GM21717 (cell line): ENCODE measurements at regions not wholly inside any gene's neighbourhood (a gene's known extent, or its start where the extent isn't known, plus 50 kb on each side); places are given as distances from the start of the nearest gene placed in this dataset.

Experiments
- ATAC-seq: cut with Tn5 transposase; IDR thresholded peaks from one replicate; pipeline ENCODE4 v1.9.1; 2021; ENCODE audit warnings: mild to moderate bottlenecking, moderate library complexity; ENCODE audit not compliant: unreplicated experiment

DNA sequence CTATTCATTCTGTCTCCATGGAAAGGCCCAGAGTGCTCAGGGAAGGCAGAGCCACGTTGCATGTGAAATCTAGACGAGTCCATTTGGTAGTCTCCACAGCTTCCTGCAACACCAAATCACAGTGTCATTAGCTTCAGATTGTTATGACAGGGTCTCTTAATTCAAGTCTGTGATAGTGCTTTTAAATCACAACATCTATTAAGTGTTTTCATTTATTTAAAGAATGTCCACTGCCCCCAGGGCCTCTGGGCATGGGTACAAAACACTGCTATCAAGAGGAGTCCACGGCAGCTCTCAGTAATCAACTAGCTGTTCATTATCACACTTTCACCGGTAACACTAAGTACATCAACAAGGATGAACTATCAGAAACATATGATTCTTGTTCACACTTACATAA is 455.9 kb upstream of the JARID2 start:
- ATAC-seq, result no peak

DNA sequence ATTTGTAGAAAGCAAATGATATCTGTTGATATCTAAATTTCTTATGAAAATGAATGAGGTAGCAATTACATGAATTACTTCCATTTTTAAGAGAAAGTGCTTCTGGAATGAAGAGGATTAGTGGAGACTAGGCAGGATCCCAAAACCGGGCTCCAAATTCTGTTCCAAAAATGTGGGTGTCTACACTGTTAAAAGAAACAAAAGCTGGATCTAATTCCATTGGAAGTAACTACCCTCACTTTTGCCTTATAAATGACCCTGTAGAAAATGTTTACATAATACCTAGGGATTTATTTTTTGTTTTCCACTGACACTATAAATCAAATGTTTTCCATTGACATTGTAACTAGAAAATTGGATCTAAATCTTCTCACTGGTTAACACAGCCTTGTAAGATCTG is 454.9 kb upstream of the JARID2 start:
- no peak for ATAC-seq

DNA sequence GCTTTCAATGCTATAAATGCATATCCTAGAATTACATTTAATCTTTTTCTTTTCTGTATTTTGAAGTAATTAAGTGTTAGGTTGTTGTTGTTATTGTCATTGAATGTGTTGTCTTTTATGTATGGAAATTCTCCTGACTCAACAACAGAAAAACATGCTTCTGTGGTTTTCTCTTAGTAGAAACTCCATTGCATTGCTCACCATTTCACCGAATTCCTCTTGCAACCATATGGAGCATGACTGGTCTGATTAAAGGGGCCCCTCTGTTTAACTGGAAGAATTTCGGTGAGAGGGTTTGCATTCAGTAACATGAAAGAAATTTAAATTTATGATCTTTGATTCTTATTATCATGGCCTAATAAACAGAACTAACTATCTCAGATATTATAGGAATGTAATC is 454.3 kb upstream of the JARID2 start:
- no peak for ATAC-seq

- ATAC-seq, result no peak
Measured at GRCh38 chr6:14792118-14792955, 453.5 kb upstream of the JARID2 start.

GRCh38 chr6:14795451-14795850 is 450.4 kb upstream of the JARID2 start:
- no peak for ATAC-seq

DNA sequence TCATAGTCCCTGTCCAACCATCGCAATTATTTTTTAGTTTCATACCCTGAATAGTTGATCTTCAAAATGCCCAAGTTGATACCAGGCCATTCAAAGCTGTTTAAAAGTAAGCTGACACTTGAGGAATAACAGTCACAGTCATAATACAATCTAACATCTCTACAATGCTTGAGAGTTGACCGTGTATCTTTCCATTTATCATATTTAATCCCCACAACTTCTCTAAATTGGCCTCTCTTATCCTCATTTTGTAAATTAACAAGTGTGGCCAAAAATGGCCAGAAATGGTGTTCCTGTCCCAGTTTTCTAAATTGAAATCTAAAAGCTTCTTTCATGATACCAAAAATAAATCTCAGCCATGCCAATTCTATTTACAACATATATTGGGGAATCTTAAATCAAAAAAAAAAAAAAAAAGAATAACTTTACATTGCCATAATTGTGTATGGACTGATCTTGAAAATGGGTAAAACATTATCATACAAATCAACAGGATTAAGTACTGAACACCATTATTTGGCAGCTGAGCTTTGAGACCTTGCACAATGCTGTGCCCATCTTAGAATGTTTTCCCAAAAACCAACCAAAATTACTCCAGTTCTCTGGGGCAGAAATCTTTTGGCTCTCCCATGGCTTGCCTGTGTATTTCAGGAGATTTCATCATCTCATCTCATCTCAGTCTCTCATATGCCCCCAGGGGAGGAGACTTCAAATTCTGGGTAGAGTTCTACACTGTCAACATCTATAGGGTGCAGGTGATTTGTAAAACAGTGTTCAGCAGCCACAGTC is 448.7 kb upstream of the JARID2 start:
- ATAC-seq, result no peak

DNA sequence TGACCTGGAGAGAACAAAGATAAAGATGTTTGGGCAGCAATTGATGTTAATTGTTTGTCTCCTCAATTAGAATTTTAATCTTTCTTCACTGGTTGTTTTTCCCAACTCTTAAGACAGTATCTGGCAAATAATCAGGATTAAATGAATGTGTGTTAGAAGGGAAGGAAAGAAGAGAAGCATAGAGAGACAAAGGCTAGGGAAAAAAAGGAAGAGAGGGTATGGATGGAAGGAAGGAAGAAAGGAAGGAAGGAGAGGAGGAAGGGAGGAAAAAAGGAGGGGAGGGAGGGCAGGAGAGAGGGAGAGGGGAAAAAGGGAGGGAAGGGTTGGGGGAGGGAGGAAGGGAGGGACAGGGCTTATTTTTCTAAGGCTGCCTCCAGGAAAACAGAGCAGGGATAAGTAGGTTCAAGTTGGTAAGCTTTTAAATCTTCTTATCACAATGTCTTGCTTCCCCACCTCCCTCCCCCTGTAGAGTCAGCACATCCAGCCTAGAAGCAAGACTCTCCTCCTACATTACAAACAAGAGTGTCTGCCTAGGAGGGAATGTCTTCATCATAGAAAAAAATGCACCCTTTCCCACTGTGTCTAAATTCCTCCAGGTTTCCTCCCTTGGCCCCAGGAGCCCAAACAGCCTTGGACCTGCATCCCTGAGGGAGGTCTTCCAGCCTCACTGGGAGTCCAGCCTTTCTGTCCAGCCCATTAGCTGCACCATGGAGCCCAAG is 447.8 kb upstream of the JARID2 start:
- ATAC-seq, result no peak

DNA sequence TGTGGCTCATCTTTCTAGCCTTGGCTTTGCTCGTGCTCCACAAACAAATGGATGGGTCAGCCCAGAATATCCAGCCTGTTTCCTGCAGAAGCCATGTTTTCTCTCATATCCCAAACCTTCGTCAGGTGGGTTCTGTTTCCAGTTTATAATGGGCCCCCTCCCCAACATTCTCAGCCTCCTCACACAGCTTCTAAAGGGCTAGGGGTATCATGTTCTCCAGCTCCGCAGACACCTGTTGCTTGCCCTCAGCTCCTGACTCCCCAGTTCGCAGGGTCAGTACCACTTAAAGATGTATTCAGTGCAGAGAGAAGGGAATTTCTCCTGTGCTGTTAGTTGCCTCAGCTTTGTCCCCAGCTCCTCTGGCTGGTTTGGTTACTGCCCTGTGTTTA is 447.3 kb upstream of the JARID2 start:
- no peak for ATAC-seq

DNA sequence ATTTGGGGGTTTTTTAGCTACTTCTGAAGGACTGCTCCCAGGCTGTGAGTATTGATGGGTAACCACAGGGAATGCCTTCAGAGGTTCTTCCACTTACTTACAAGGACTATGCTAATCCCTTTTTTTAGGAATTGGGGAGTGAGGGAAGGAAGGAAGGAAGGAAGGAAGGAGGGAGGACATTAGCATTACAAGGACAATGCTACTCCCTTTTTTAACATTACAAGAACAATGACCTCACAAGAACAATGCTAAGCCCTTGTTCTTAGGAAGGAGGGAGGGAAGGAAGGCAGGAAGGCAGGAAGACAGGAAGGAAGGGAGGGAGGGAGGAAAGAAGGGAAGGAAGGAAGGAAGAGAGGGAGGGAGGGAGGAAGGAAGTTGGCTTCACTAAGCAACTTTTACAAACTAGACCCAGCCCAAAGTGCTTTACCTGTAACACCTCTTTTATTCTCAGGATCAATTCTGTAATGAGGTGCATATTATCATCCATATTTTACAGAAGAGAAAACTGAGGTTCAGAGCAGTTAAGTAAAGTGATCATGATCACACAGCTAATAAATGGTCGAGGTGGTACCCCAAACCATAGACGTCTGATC is 446.8 kb upstream of the JARID2 start:
- no peak for ATAC-seq

GRCh38 chr6:14799928-14800327 is 445.9 kb upstream of the JARID2 start:
- ATAC-seq, result no peak

DNA sequence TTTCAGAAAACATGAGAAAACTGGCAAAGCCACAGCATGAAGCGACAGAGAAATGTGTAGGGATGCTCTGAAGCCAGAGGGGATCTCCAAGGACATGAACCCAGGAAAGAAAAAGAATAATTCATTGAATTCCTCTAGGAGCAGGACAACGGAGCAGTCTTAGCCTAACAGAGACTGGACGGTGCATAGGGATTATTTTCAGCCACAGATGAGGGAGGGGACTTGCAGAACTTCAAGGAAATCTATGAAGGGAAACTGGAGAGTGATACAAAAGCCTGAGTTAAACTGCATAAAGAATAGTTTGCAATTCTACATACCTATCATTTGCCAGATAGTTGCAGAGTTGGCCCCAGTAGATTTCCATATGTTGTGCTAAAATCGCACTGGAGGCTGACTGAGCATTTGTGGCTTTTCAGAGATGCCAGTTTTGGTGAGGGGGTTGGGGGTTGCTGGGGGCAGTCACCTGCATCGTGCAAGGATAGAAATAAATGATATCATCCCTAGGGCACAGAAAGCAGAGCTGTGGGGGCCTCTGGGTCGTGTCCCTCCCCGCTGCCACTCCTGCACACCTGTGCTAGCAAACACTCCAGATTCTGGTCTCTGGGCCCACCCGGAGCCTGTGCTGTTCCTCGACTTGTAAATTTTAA is 443.2 kb upstream of the JARID2 start:
- no peak for ATAC-seq

- ATAC-seq, result no peak
Measured at GRCh38 chr6:14804001-14804784, 441.7 kb upstream of the JARID2 start.

DNA sequence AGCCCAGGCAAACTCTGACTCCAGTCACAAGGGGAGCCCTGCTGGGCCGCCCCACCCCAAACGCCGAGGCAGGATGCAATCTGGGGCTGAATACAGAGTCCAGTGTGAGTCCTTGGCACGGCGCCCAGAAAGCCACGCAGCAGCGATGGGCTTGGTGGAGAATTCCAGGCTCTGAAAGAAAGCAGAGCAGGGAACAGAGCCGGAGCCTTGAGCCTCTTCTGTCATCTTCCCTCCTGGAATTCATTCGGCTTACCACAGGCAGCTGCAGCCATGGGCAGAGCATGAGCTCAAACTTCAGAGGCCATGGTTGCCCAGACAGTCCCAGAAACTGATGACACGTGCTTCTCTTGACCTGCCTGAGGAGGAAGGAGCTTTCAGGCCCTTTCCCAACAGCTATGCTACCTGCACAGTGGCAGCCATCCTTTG is 441.1 kb upstream of the JARID2 start:
- no peak for ATAC-seq

DNA sequence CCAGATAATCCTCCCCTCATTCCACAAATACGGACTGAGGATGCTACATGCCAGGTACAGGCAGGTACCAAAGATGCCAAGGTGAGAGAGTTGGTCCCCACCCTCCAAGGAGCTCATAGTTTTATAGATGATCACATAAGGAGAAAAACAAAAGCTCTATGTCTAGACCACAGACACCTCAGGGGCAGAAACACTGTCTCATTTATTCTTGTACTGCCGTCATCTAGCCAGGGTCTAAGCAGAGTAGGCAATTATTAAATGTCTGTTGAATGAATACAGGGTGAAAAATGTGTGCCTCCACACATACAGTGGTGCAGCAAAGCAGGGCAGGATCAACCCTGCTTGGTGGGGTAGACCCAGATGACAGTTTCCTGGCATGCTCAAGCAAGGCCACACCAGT is 439.8 kb upstream of the JARID2 start:
- ATAC-seq, result no peak

DNA sequence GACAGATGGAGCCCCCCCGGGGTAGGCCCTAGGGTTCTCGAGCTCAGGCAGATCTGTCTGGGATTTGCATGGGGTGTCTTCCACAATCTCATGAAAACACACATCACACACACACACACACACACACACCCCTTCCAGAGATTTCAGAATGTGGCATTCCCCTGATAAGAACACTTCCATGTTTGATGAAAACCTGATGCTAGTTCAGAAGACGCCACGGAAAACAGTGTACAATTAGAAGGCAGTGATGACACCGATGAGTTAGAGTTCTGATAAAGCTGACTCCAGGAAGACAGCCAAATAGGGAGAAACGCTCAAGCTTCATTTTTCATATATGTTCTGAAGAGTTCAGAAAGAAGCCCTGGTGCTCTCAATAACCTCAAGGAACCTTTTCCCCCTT is 438.7 kb upstream of the JARID2 start:
- ATAC-seq, result no peak

- no peak for ATAC-seq
Measured at GRCh38 chr6:14807971-14808370, 437.9 kb upstream of the JARID2 start.

GRCh38 chr6:14810021-14810420 is 435.8 kb upstream of the JARID2 start:
- no peak for ATAC-seq

DNA sequence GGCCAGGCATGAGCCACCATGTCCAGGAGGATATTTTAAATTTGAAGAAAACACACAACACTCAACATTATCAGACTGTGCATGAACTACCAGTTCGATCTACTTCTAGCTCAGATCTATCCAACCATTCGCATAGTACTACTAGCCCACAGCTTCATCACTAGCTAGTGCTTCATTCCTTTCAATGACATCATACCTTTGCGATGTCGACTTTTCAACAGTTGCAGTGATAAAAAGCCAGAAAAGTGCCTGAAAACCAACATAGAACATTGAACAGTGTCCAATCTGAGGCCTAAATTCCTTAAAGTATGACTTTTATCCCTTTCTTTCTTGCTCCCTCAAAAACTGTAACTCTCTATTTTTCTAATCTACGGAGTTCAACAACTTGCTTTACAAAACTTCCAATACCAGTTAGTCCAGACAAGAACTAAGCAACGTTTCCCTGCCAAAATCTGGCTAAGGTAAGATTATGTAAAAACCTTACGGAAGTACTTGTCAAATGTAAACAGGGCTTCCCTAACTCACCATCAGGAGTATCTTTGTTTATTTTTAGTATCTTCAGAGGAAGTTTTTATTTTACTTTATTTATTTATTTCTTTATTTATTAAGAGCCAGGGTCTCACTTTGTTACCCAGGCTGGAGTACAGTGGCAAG is 434.0 kb upstream of the JARID2 start:
- ATAC-seq, result no peak

GRCh38 chr6:14814016-14814415 is 431.9 kb upstream of the JARID2 start:
- no peak for ATAC-seq
